H9 (cell line): ENCODE measurements at regions not wholly inside any gene's neighbourhood (a gene's known extent, or its start where the extent isn't known, plus 50 kb on each side); places are given as distances from the start of the nearest gene placed in this dataset.

ENCODE experiments used
- DNase-seq: peaks from one replicate; pipeline ENCODE4 v3.0.0-alpha.2; 2017
- H2AFZ ChIP-seq: one replicate; pipeline ENCODE4 v1.6.1; 2013; ENCODE audit warnings: mild to moderate bottlenecking, low read length, control low read depth, moderate library complexity
- H2AK5ac ChIP-seq: 2 replicates; pipeline ENCODE4 v1.6.1; 2013; ENCODE audit warnings: low read length, control low read depth, mixed read lengths; ENCODE audit not compliant: insufficient read length
- H2BK120ac ChIP-seq: one replicate; pipeline ENCODE4 v1.6.1; 2013; ENCODE audit warnings: low read depth, mild to moderate bottlenecking, low read length, control low read depth, inconsistent platforms; ENCODE audit not compliant: poor library complexity, severe bottlenecking
- H2BK12ac ChIP-seq: 2 replicates; pipeline ENCODE4 v1.6.1; 2013; ENCODE audit warnings: low read length, control low read depth, mixed read lengths, low read depth; ENCODE audit not compliant: insufficient read length
- H2BK15ac ChIP-seq: 2 replicates; pipeline ENCODE4 v1.6.1; 2013; ENCODE audit warnings: low read depth, low read length, control low read depth
- H2BK20ac ChIP-seq: one replicate; pipeline ENCODE4 v1.6.1; 2013; ENCODE audit warnings: low read depth, mild to moderate bottlenecking, low read length, control low read depth, inconsistent platforms; ENCODE audit not compliant: poor library complexity, severe bottlenecking
- H2BK5ac ChIP-seq: 2 replicates; pipeline ENCODE4 v1.6.1; 2013; ENCODE audit warnings: low read length, control low read depth, mixed read lengths; ENCODE audit not compliant: insufficient read length
- H3K14ac ChIP-seq: 2 replicates; pipeline ENCODE4 v1.6.1; 2013; ENCODE audit warnings: low read length, control low read depth; ENCODE audit not compliant: insufficient read depth
- H3K18ac ChIP-seq: 2 replicates; pipeline ENCODE4 v1.6.1; 2013; ENCODE audit warnings: low read depth, mild to moderate bottlenecking, mixed read lengths, low read length, control low read depth; ENCODE audit not compliant: insufficient read length
- H3K23ac ChIP-seq: 2 replicates; pipeline ENCODE4 v1.6.1; 2013; ENCODE audit warnings: low read length, control low read depth, mixed read lengths, low read depth; ENCODE audit not compliant: insufficient read length
- H3K23me2 ChIP-seq: 2 replicates; pipeline ENCODE4 v1.6.1; 2013; ENCODE audit warnings: low read depth, mild to moderate bottlenecking, mixed read lengths, low read length, control low read depth; ENCODE audit not compliant: insufficient read length, poor library complexity, severe bottlenecking
- H3K27ac ChIP-seq: 2 replicates; pipeline ENCODE4 v1.5.1; 2013; ENCODE audit warnings: low read length, control low read depth, mixed read lengths, low read depth; ENCODE audit not compliant: insufficient read length
- H3K27me3 ChIP-seq: 2 replicates; pipeline ENCODE4 v1.6.1; 2013; ENCODE audit warnings: low read length, control low read depth, inconsistent platforms; ENCODE audit not compliant: insufficient read depth
- H3K4ac ChIP-seq: 2 replicates; pipeline ENCODE4 v1.6.1; 2013; ENCODE audit warnings: low read depth, mild to moderate bottlenecking, control low read depth, inconsistent platforms, low read length, moderate library complexity
- H3K4me1 ChIP-seq: 2 replicates; pipeline ENCODE4 v1.6.1; 2013; ENCODE audit warnings: low read length, control low read depth, inconsistent platforms; ENCODE audit not compliant: insufficient read depth
- H3K4me2 ChIP-seq: 2 replicates; pipeline ENCODE4 v1.6.1; 2013; ENCODE audit warnings: low read length, control low read depth, mixed read lengths; ENCODE audit not compliant: insufficient read length, insufficient read depth
- H3K56ac ChIP-seq: 2 replicates; pipeline ENCODE4 v1.6.1; 2013; ENCODE audit warnings: low read depth, mild to moderate bottlenecking, mixed read lengths, low read length, control low read depth; ENCODE audit not compliant: insufficient read length
- H3K79me1 ChIP-seq: 2 replicates; pipeline ENCODE4 v1.6.1; 2013; ENCODE audit warnings: low read depth, mild to moderate bottlenecking, moderate library complexity, low read length, control low read depth, inconsistent platforms; ENCODE audit not compliant: insufficient read depth, poor library complexity, severe bottlenecking
- H3K79me2 ChIP-seq: 2 replicates; pipeline ENCODE4 v1.6.1; 2013; ENCODE audit warnings: low read length, control low read depth, inconsistent platforms; ENCODE audit not compliant: insufficient read depth
- H3K9ac ChIP-seq: 2 replicates; pipeline ENCODE4 v1.6.1; 2013; ENCODE audit warnings: low read length, control low read depth, mixed read lengths; ENCODE audit not compliant: insufficient read length; ENCODE audit errors: extremely low read depth
- H3K9me3 ChIP-seq: one replicate; pipeline ENCODE4 v1.6.1; 2013; ENCODE audit warnings: low read depth, low read length, inconsistent platforms; ENCODE audit not compliant: control insufficient read depth
- H3T11ph ChIP-seq: one replicate; pipeline ENCODE4 v1.6.1; 2013; ENCODE audit warnings: mild to moderate bottlenecking, low read length, control low read depth, inconsistent platforms
- H4K20me1 ChIP-seq: one replicate; pipeline ENCODE4 v1.6.1; 2013; ENCODE audit not compliant: control insufficient read depth, insufficient read length, insufficient read depth
- H4K5ac ChIP-seq: 2 replicates; pipeline ENCODE4 v1.6.1; 2013; ENCODE audit warnings: low read depth, mild to moderate bottlenecking, mixed read lengths, low read length, control low read depth; ENCODE audit not compliant: insufficient read length
- H4K8ac ChIP-seq: replicated peaks from 2 replicates; pipeline ENCODE4 v1.6.1; 2013; ENCODE audit warnings: low read length, control low read depth, mixed read lengths, low read depth; ENCODE audit not compliant: insufficient read length
- H4K91ac ChIP-seq: 2 replicates; pipeline ENCODE4 v1.6.1; 2013; ENCODE audit warnings: low read depth, mild to moderate bottlenecking, moderate library complexity, mixed read lengths, low read length, control low read depth; ENCODE audit not compliant: insufficient read length
- H3K27ac Mint-ChIP-seq, 3 experiments: 2 replicates in 2 of 3; 3 replicates in 1 of 3; pipeline ENCODE4 v1.8.0; 2020 to 2021; ENCODE audit warnings: mixed read lengths in 3 of 3, mild to moderate bottlenecking in 1 of 3, moderate library complexity in 1 of 3
- H3K27me3 Mint-ChIP-seq: 2 replicates; pipeline ENCODE4 v1.8.0; 2021; ENCODE audit warnings: low read depth, mild to moderate bottlenecking, moderate library complexity, mixed read lengths
- H3K36me3 Mint-ChIP-seq, 3 experiments: 2 replicates in 2 of 3; 3 replicates in 1 of 3; pipeline ENCODE4 v1.8.0; 2020 to 2021; ENCODE audit warnings: low read depth in 3 of 3, mixed read lengths in 3 of 3; ENCODE audit not compliant: insufficient read depth in 1 of 3
- H3K4me1 Mint-ChIP-seq, 2 experiments: 2 replicates each; pipeline ENCODE4 v1.8.0; 2020; ENCODE audit warnings: mixed read lengths in 2 of 2
- H3K4me3 Mint-ChIP-seq, 2 experiments: 2 replicates in 1 of 2; 3 replicates in 1 of 2; pipeline ENCODE4 v1.8.0; 2020 to 2021; ENCODE audit warnings: mild to moderate bottlenecking in 2 of 2, mixed read lengths in 2 of 2, moderate library complexity in 1 of 2
- H3K9me3 Mint-ChIP-seq, 2 experiments: 2 replicates in 1 of 2; 3 replicates in 1 of 2; pipeline ENCODE4 v1.8.0; 2020; ENCODE audit warnings: mild to moderate bottlenecking in 2 of 2, mixed read lengths in 2 of 2, moderate library complexity in 1 of 2
- CTCF ChIP-seq: fragments of 200-600 bp; sonication (generic); conservative IDR thresholded peaks from 3 replicates; pipeline ENCODE4 v1.8.0; 2021; ENCODE audit warnings: antibody characterized with exemption, mild to moderate bottlenecking
- WGBS: extraction: QIAGEN DNeasy Blood & Tissue Kit; methylation state at CpG from one replicate; pipeline ENCODE4 v1.1.7; 2013; ENCODE audit warnings: missing lambda C conversion rate, low lambda C conversion rate, mixed read lengths; ENCODE audit not compliant: insufficient read length; ENCODE audit errors: extremely low coverage; 5-methylcytosine and 5-hydroxymethylcytosine counted together

GRCh38 chr6:63063631-63064271, 147.5 kb upstream of the FKBP1C start:
- Histone ChIP-seq H3K23me2 (no peaks in the 10 kb centered on the region), H3K79me1 (no peaks in the 10 kb centered on the region), H2BK12ac (no peak overlapping the region), H2BK15ac (no peak overlapping the region), H2AK5ac (no peak overlapping the region), H4K91ac (no peak overlapping the region), H3K9me3 (peaks cover 9% of the 10 kb centered on the region), H3K18ac (no peak overlapping the region), H2BK5ac (no peak overlapping the region), H4K5ac (no peak overlapping the region), H2BK120ac (no peak overlapping the region), H3K23ac (no peak overlapping the region), H4K20me1 (no peaks in the 10 kb centered on the region), H3K27me3 (no peaks in the 10 kb centered on the region), H3K9ac (no peak overlapping the region), H3T11ph (no peak overlapping the region), H3K79me2 (no peaks in the 10 kb centered on the region), H3K27ac (no peak overlapping the region), H3K4me2 (no peak overlapping the region), H3K4ac (no peak overlapping the region), H4K8ac (no peak overlapping the region), H3K56ac (no peak overlapping the region), H3K4me1 (no peaks in the 10 kb centered on the region), H2AFZ (no peak overlapping the region), H2BK20ac (no peak overlapping the region), H3K14ac (no peak overlapping the region)
- no peak for DNase-seq
- H3K36me3 Mint-ChIP-seq: peaks cover 0 to 7% (median 6%) of the 10 kb centered on the region in 3 experiments; a peak in 5 of 7 replicates
- 0 out of 4 replicates have a peak, but pooled peaks cover 0 to 2% of the 10 kb centered on the region in 2 experiments for H3K4me1 Mint-ChIP-seq
- no peak for TF ChIP-seq CTCF
- no peak overlapping the region for H3K27ac Mint-ChIP-seq
- H3K9me3 Mint-ChIP-seq: peaks cover 17 to 25% of the 10 kb centered on the region in 2 experiments
- no peak overlapping the region for H3K4me3 Mint-ChIP-seq
- WGBS: no CpG with 5 or more reads among the region's 3 CpGs
- H3K27me3 Mint-ChIP-seq: no peaks in the 10 kb centered on the region
